BJ (cell line): ENCODE measurements at regions not wholly inside any gene's neighbourhood (a gene's known extent, or its start where the extent isn't known, plus 50 kb on each side); places are given as distances from the start of the nearest gene placed in this dataset.

Experiments
- CTCF ChIA-PET: fragments of 350-600 bp; formaldehyde crosslinking; extraction: SDS; loops from one replicate; lab custom pipeline; 2021; ENCODE audit warnings: antibody characterized with exemption, inconsistent platforms; lab: Yijun Ruan, JAX
- POLR2A ChIA-PET: fragments of 300-600 bp; sonication (Branson Sonifier 250); formaldehyde crosslinking; extraction: SDS; loops from one replicate; lab custom pipeline; 2021; ENCODE audit warnings: antibody characterized with exemption; lab: Charles Lee
- DNase-seq: peaks from one replicate; pipeline ENCODE4 v3.0.0-alpha.2; 2011; ENCODE audit warnings: low read depth
- H3K27me3 ChIP-seq: 2 replicates; pipeline ENCODE4 v1.6.0; 2011; ENCODE audit warnings: low read length; ENCODE audit not compliant: control insufficient read depth, insufficient read depth
- H3K36me3 ChIP-seq: 2 replicates; pipeline ENCODE4 v1.5.1; 2011; ENCODE audit warnings: low read length; ENCODE audit not compliant: control insufficient read depth, insufficient read depth
- H3K4me3 ChIP-seq: 2 replicates; pipeline ENCODE4 v1.5.1; 2011; ENCODE audit warnings: low read depth, mild to moderate bottlenecking, control low read depth, low read length
- TF ChIP-seq, protein P1 (sequence below): IDR thresholded peaks from 2 replicates; pipeline ENCODE4 v1.5.1; 2011; ENCODE audit warnings: low read depth, mild to moderate bottlenecking, control low read depth, inconsistent platforms, low read length, moderate library complexity; ENCODE audit not compliant: insufficient read depth

DNA sequence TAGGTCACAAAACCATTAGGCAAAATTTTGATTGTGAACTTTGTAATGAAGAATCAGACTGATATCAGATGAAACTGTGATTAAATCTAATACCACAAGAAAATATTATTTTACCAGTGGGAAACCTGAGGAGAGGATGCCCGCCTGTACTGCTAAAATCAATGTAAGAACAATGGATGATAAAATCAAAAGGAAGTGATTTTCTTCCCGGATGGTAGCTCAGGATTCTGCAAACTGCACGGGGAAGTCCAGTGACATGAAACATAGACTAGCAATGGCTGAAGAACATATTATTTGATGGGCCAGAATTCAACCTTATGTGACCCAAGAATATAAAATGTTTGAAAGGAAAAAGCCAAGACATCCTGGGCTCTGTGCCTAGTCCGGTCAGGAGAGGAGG, 974.9 kb downstream of the PCDH18 start:
- Histone ChIP-seq H3K36me3 (no peaks in the 10 kb centered on the region), H3K27me3 (no peaks in the 10 kb centered on the region), H3K4me3 (no peak overlapping the region)
- TF ChIP-seq, protein P1, sequence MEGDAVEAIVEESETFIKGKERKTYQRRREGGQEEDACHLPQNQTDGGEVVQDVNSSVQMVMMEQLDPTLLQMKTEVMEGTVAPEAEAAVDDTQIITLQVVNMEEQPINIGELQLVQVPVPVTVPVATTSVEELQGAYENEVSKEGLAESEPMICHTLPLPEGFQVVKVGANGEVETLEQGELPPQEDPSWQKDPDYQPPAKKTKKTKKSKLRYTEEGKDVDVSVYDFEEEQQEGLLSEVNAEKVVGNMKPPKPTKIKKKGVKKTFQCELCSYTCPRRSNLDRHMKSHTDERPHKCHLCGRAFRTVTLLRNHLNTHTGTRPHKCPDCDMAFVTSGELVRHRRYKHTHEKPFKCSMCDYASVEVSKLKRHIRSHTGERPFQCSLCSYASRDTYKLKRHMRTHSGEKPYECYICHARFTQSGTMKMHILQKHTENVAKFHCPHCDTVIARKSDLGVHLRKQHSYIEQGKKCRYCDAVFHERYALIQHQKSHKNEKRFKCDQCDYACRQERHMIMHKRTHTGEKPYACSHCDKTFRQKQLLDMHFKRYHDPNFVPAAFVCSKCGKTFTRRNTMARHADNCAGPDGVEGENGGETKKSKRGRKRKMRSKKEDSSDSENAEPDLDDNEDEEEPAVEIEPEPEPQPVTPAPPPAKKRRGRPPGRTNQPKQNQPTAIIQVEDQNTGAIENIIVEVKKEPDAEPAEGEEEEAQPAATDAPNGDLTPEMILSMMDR = no peak
- DNase-seq = no peak
- ChIA-PET CTCF (no interaction called here), POLR2A (no interaction called here)

DNA sequence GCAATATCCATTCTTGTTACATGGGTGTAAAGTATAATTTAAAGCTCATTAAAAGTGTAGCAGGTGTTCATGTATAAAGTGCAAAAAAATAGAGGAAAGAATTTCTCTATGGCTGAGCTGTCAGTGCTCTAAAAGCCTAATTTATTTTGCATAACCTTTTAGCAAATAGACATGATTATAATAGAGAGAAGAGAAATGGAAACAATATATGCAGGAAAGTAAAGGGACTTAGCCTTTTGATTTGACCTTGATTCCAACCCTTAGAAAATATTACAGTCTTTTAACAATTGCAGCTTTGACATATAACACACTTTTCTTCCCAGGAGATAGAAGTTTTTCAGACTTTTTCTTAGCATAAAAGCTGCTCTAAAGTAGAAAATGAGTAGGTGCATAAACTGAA, 978.3 kb downstream of the PCDH18 start:
- CTCF ChIA-PET = no interaction called here
- POLR2A ChIA-PET = no interaction called here
- Histone ChIP-seq H3K4me3 (no peak overlapping the region), H3K27me3 (no peaks in the 10 kb centered on the region), H3K36me3 (no peaks in the 10 kb centered on the region)
- DNase-seq = no peak
- TF ChIP-seq, protein P1 = no peak

DNA sequence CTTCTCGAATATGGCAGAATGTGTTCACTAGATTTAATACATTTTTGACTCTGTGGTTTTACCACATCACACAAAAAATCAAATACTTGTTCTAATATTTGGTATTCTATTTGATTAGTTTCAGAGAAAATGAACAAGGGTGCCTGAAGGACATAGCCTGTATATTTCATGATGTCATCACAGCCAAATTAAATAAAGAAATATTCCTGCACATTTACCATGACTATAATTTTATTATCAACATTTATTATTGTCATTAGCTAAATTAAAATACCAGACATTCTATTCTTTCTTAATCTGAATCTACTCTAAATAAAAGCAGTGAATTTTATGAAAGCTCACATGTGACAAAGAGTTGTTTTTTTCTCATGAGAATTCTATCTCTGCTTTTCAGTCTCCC, 980.5 kb downstream of the PCDH18 start:
- Histone ChIP-seq H3K27me3 (no peaks in the 10 kb centered on the region), H3K4me3 (no peak overlapping the region), H3K36me3 (no peaks in the 10 kb centered on the region)
- ChIA-PET CTCF (no interaction called here), POLR2A (no interaction called here)
- no peak for DNase-seq
- TF ChIP-seq, protein P1 = no peak

DNA sequence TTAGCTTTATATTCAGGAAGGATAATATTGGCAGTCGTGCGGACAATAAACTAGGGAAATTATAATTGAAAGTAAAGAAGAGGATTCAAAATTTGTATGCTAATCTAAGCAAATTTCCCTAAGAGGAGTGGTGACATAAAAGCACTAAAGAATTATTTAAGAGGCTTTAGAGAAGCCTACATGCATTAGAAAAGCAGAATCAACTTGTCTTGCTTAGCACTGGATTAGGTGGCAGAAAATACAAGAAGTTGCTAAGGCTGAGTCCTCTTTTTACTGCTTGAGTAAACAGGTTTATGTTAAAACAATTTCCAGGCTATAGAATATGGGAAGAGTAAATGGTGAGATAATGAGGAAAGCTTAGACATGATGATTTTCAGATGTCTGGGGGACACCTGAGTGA, 991.5 kb downstream of the PCDH18 start:
- CTCF ChIA-PET = interaction anchor here (1.4 kb wide), 1 partner anchor 12 kb away, joined by 3 read pairs; no protein-coding TSS in a partner anchor
- TF ChIP-seq, protein P1 = no peak
- POLR2A ChIA-PET = no interaction called here
- no peak for DNase-seq
- Histone ChIP-seq H3K4me3 (no peak overlapping the region), H3K36me3 (no peaks in the 10 kb centered on the region), H3K27me3 (no peaks in the 10 kb centered on the region)

DNA sequence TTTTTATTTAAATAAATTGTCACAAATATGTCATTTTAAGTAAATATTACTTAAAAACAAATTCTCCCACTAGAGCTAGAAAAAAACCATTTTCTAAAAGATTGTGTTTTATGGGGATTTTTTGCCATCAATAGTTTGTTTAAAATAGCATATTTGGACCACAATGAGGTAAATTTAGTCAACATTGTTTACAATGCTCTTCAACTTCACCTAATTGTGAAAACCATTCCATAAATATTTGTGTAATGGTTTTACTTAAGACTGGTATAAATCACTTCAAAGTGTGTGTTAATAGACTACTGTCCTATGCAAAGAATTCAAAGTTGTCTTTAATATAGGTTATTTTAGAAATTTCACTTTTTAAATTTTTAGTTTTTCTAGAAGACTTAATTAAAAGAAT, 1004.2 kb downstream of the PCDH18 start:
- no peak overlapping the region for H3K4me3 ChIP-seq
- POLR2A ChIA-PET = no interaction called here
- CTCF ChIA-PET = no interaction called here
- H3K27me3 ChIP-seq = no peaks in the 10 kb centered on the region
- TF ChIP-seq, protein P1 = no peak
- no peak for DNase-seq
- no peaks in the 10 kb centered on the region for H3K36me3 ChIP-seq
